Stimulated activated naive CD8-positive, alpha-beta T cell treated with anti-CD3 and anti-CD28 coated beads, Interleukin-15, Interleukin-2, amounts not matched to agents 100 U/mL and 50 U/mL, for 24 hours (primary cell): ENCODE measurements at regions not wholly inside any gene's neighbourhood (a gene's known extent, or its start where the extent isn't known, plus 50 kb on each side); places are given as distances from the start of the nearest gene placed in this dataset.
"Not testable (repeated sequence)": the region's sequence is repeated elsewhere in the genome, so short reads cannot be mapped to it uniquely, and the experiment has no call there.

Source experiments
- ATAC-seq: fragments of 150-1000 bp; cut with Tn5 transposase; one replicate; pipeline ENCODE4 v1.10.0; 2021
- DNase-seq: peaks from one replicate; pipeline ENCODE4 v3.0.0; 2021

DNA sequence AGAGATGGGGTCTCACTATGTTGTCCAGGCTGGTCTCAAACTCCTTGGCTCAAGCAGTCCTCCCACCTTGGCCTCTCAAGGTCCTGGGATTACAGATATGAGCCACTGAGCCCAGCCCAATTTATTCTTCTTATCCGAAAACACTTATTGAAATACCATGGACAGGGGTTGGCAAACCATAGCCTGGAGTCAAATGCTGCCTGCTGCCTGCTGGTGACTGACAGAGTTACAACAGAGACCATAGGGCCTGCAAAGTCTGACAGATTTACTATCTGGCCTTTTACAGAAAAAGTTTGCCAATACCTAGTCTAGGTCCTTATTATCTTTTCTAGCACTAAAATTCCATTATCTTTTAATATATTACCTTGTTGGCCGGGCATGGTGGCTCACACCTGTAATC lies 87.1 kb upstream of the ZNF281 start:
- ATAC-seq (no peak), DNase-seq (no peak)

DNA sequence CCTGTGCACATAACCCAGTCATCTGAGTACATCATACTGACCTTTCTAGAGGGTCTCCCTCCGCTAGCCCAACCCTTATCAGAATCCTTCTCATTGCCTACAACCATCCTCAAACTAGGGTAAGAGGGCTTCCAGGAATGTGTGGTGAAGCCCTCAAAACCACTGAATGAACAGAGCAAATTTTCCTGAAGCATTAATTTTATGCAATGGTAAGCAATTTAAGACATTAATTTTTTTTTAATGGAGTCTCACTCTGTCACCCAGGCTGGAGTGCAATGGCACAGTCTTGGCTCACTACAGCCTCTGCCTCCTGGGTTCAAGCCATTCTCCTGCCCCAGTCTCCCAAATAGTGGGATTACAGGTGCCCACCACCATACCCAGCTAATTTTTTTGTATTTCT lies 86.1 kb upstream of the ZNF281 start:
- ATAC-seq: no peak
- DNase-seq: no peak

DNA sequence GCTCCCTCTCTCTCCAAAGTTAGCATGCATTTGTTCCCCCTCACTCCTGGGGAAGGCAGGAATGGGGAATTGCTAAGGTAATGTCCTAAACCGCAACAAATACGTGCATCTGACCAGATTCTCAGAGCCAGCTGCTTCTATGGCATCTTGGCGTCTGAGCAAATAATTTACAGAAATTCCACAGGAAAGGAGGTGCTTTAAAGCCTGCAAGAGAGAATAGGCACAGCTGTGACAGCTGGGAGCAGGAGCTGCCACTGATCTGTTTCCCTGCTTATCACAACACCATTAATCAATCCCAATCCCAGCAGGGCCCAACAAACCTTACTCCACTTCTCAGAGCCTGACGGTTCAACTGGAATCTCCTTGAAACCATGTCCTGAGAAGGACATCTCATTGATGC lies 83.5 kb upstream of the ZNF281 start:
- DNase-seq: no peak

DNA sequence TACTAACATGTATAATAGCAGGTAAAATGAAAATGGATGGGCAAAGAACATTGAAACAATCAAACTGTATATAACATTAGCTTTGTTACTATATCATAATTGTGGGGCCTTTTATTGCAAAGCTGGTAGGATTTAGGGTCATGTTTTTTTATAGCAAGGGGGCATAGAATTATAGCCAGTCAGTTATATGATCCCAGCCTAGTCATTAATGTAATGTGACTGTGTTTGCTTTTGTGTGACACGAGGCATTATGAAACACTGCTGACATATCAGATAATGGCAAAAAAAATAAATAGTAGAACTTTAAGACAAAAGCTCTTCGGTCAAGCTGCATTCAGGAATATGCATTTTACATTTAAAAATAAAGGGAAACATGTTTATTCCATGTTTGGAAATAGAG lies 81.3 kb upstream of the ZNF281 start:
- no peak for ATAC-seq

More for the DNA sequence above, 83.5 kb upstream of the ZNF281 start:
- ATAC-seq: no peak

GRCh38 chr1:200490183-200490582 lies 80.3 kb upstream of the ZNF281 start:
- DNase-seq (no peak), ATAC-seq (no peak)

More for the DNA sequence above, 81.3 kb upstream of the ZNF281 start:
- no peak for DNase-seq

DNA sequence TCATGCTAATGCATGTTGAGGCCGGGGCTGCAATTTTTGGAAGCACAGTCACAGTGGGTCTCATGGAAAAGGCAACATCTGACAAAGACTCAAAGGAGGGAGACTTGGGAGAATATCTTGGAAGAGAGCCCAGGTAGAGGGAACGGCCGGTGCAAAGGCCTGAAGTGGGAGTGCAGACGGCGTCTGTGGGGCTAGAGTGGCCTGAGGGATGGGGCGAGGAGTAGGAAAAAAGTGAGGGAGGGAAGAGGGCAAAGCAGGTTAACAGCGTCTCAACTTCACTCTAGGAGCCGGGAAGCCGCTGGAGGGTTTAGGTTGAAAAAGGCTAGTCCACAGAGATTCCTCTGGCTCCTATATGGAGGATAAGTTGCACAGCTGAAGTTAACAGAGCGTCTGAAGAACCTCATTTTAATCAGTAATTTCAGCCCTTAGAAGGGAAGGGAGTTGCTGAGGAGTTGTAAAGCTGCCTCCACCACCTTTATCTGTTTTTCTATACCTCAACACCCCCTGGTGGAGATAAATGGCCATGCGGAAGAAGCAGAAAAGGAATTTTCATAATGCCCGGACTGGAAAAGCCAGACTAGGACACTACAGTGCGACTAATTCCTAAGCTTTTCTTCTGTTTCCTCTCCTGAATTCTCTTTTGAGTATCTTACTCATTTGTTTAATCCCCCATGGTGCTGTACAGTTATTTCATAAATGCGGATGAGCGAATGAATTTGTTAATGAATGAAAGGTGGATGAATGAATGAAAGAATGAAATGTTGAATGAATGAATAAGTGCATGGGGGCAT lies 78.7 kb upstream of the ZNF281 start:
- DNase-seq: peak; percentile 37
- peak; percentile 60 for ATAC-seq

DNA sequence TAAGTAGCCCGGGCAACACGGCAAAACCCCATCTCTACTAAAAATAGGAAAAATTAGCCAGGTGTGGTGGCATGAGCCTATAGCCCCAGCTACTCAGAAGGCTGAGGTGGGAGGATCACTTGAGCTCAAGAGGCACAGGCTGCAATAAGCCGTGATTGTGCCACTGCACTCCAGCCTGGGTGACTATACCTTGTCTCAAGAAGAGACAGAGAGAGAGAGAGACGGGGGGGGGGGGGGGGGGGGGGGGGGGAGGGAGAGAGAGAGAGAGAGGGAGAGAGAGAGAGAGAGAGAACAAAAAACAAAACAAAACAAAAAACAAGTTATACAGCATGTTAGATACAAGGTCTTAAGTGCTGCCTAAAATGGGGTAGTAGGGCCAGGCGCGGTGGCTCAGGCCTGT lies 77.8 kb upstream of the ZNF281 start:
- DNase-seq: no peak
- no peak for ATAC-seq

- DNase-seq (no peak), ATAC-seq (no peak)
These were observed 76.8 kb upstream of the ZNF281 start for GRCh38 chr1:200486634-200487033.

GRCh38 chr1:200484438-200484946 lies 74.7 kb upstream of the ZNF281 start:
- not testable (repeated sequence) for ATAC-seq, DNase-seq

DNA sequence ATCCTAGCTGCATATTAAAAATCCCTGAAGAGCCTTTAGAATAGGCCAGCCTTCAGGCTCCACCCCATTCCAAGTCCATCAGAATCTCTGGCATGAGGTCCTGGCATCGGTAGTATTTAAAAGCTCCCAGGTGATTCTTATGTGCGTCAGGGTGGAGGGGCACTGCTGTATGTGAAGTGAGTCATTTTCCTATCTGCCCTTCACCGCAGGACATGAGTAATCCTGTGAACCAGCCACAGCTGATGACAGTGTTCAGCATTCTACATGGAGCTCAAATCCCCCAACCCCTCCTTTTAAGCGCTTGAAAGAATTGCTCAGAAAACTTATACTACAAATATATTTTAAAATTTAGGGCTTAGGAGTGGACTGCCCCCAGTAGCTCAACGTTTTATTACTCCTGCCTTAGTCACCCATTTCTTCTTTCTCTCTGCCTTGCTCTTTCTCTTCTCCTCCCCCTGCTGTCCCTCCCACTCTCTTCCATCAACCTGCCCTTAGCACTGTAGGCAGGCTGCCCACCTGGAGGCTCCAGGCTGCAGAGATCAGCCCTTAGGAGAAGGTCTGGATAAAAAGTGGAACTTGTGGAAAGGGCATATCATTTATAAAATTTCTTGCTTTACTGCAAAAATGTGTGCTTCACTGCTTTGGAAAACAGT lies 73.8 kb upstream of the ZNF281 start:
- ATAC-seq (peak; percentile 99), DNase-seq (peak; percentile 67)

DNA sequence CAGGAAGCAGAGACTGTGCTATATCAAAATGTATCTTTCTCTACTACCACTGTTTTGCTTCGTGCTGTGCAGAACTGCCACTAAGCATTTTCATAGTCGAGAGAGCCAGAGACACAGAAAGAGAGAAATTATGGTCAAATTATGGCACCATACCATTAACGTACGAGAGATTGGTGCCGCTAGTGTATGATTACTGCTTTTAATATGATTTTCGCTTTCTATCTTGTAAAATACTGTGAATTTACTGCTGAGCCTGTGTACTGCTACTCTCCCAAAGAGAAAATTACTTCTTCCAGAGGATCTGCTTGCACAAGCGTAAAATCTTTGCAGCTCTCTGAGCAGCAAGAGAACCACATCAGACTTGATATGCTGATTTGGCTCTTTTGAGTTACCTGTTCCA lies 71.1 kb upstream of the ZNF281 start:
- DNase-seq (no peak), ATAC-seq (no peak)

- ATAC-seq (no peak), DNase-seq (no peak)
These were observed 70.0 kb upstream of the ZNF281 start for GRCh38 chr1:200479816-200480215.

- ATAC-seq (no peak), DNase-seq (no peak)
These were observed 69.2 kb upstream of the ZNF281 start for GRCh38 chr1:200478945-200479558.

- no peak for ATAC-seq
These were observed 68.4 kb upstream of the ZNF281 start for GRCh38 chr1:200478239-200478623.

DNA sequence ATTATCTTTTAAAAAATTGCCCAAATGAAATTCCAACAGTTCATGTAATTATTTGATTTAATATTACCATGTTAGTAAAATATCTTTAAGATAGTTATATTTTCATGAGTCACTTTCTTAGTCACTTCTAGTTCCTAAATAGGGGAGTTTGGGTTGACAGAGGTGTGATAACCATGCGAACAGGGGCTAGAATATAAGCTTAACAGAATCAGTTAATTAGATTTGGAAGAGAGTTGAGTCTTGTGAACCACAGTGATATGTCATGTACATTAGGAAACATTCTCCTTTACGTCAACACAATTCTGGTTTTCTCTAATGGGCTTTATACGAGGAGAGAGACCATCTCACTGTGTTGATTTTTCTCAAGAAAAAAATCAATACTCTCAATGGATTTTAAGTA lies 64.8 kb upstream of the ZNF281 start:
- ATAC-seq (no peak), DNase-seq (no peak)

More at GRCh38 chr1:200478239-200478623, 68.4 kb upstream of the ZNF281 start:
- DNase-seq: no peak

- peak; percentile 21 for DNase-seq
These were observed 64.0 kb upstream of the ZNF281 start for GRCh38 chr1:200473698-200474371.

GRCh38 chr1:200471739-200472138 lies 61.9 kb upstream of the ZNF281 start:
- DNase-seq: no peak
- ATAC-seq: no peak

More at GRCh38 chr1:200473698-200474371, 64.0 kb upstream of the ZNF281 start:
- peak; percentile 85 for ATAC-seq

- DNase-seq: no peak
- no peak for ATAC-seq
These were observed 58.6 kb upstream of the ZNF281 start for GRCh38 chr1:200468264-200469001.

- DNase-seq (no peak), ATAC-seq (no peak)
These were observed 55.1 kb upstream of the ZNF281 start for GRCh38 chr1:200464784-200465400.
